Astrocyte (in vitro differentiated cells and primary cell): ENCODE measurements at regions not wholly inside any gene's neighbourhood (a gene's known extent, or its start where the extent isn't known, plus 50 kb on each side); places are given as distances from the start of the nearest gene placed in this dataset.

Source experiments
- DNase-seq: peaks from one replicate; pipeline ENCODE4 v3.0.0-alpha.2; 2010; ENCODE audit warnings: low read depth
- FAIRE-seq: peaks from 2 replicates; lab custom pipeline; 2011; peaks lifted over from hg19 to GRCh38; lab: Jason Lieb, UNC
- H2AFZ ChIP-seq: 2 replicates; pipeline ENCODE4 v1.6.0; 2012; ENCODE audit warnings: low read depth, low read length, inconsistent platforms
- H3K27ac ChIP-seq: 2 replicates; pipeline ENCODE4 v1.5.1; 2011; ENCODE audit warnings: low read depth, low read length, inconsistent platforms
- H3K27me3 ChIP-seq: 2 replicates; pipeline ENCODE4 v1.6.0; 2011; ENCODE audit warnings: low read length, inconsistent platforms; ENCODE audit not compliant: insufficient read depth
- H3K36me3 ChIP-seq: 2 replicates; pipeline ENCODE4 v1.5.1; 2011; ENCODE audit warnings: low read length, inconsistent platforms; ENCODE audit not compliant: insufficient read depth
- H3K4me1 ChIP-seq: 2 replicates; pipeline ENCODE4 v1.5.1; 2011; ENCODE audit warnings: low read length, inconsistent platforms; ENCODE audit not compliant: insufficient read depth
- H3K4me2 ChIP-seq: 2 replicates; pipeline ENCODE4 v1.6.0; 2012; ENCODE audit warnings: low read length, inconsistent platforms
- H3K4me3 ChIP-seq: 2 replicates; pipeline ENCODE4 v1.5.1; 2011; ENCODE audit warnings: low read depth, mild to moderate bottlenecking, low read length, inconsistent platforms; ENCODE audit not compliant: insufficient read depth
- H3K79me2 ChIP-seq: 2 replicates; pipeline ENCODE4 v1.6.0; 2012; ENCODE audit warnings: mild to moderate bottlenecking, low read length, inconsistent platforms; ENCODE audit not compliant: insufficient read depth
- H3K9ac ChIP-seq: 2 replicates; pipeline ENCODE4 v1.6.0; 2012; ENCODE audit warnings: mild to moderate bottlenecking, low read length, inconsistent platforms
- H3K9me3 ChIP-seq: 2 replicates; pipeline ENCODE4 v1.5.1; 2012; ENCODE audit warnings: low read depth, mild to moderate bottlenecking, low read length, inconsistent platforms; ENCODE audit not compliant: insufficient read depth
- H4K20me1 ChIP-seq: 2 replicates; pipeline ENCODE4 v1.6.0; 2012; ENCODE audit warnings: low read length, inconsistent platforms; ENCODE audit not compliant: insufficient read depth
- H3K27ac Mint-ChIP-seq: one replicate; pipeline ENCODE4 v1.8.0; 2021; ENCODE audit warnings: mild to moderate bottlenecking, mixed read lengths; ENCODE audit not compliant: unreplicated experiment
- H3K27me3 Mint-ChIP-seq: one replicate; pipeline ENCODE4 v1.8.0; 2021; ENCODE audit warnings: low read depth, mixed read lengths; ENCODE audit not compliant: unreplicated experiment
- H3K36me3 Mint-ChIP-seq: one replicate; pipeline ENCODE4 v1.8.0; 2021; ENCODE audit warnings: low read depth, mixed read lengths; ENCODE audit not compliant: unreplicated experiment
- H3K4me1 Mint-ChIP-seq: one replicate; pipeline ENCODE4 v1.8.0; 2021; ENCODE audit warnings: low read depth, mixed read lengths; ENCODE audit not compliant: unreplicated experiment
- H3K4me3 Mint-ChIP-seq: one replicate; pipeline ENCODE4 v1.8.0; 2021; ENCODE audit warnings: mild to moderate bottlenecking, moderate library complexity, mixed read lengths; ENCODE audit not compliant: unreplicated experiment
- H3K9me3 Mint-ChIP-seq: one replicate; pipeline ENCODE4 v1.8.0; 2021; ENCODE audit warnings: mild to moderate bottlenecking, mixed read lengths; ENCODE audit not compliant: unreplicated experiment
- EZH2 ChIP-seq: IDR thresholded peaks from 2 replicates; pipeline ENCODE4 v1.6.1; 2012; ENCODE audit warnings: mild to moderate bottlenecking, low read length, inconsistent platforms; ENCODE audit not compliant: insufficient read depth
- TF ChIP-seq, protein P1 (sequence below): IDR thresholded peaks from 2 replicates; pipeline ENCODE4 v1.5.1; 2011; ENCODE audit warnings: low read depth, mild to moderate bottlenecking, inconsistent platforms, low read length, moderate library complexity; ENCODE audit not compliant: insufficient read depth

DNA sequence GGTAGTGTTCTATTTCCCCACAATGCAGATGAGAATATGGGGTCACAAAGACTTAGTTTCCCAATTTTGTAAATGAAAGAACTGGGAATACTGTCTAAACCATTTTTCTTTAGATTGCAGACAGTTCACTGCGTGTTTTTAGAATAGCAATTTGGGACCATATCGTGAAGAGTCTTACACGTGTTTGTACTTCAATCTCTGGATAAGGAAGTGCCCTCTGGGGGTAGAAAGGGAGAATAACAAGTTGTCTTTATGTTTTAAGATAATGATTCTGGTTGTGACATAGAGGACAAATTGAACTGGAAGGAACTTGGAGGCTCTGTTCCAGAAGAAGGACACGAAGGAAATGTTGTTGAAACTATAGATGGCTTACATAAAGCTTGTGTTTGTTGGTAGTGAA lies 457.7 kb downstream of the CBLN2 start:
- Histone ChIP-seq H3K9ac (no peak overlapping the region), H3K27ac (no peak overlapping the region), H3K79me2 (no peaks in the 10 kb centered on the region), H4K20me1 (no peaks in the 10 kb centered on the region), H2AFZ (no peak overlapping the region), H3K4me1 (no peaks in the 10 kb centered on the region), H3K4me2 (no peak overlapping the region), H3K36me3 (no peaks in the 10 kb centered on the region), H3K4me3 (no peak overlapping the region), H3K27me3 (peaks cover 2% of the 10 kb centered on the region), H3K9me3 (no peaks in the 10 kb centered on the region)
- TF ChIP-seq, protein P1, sequence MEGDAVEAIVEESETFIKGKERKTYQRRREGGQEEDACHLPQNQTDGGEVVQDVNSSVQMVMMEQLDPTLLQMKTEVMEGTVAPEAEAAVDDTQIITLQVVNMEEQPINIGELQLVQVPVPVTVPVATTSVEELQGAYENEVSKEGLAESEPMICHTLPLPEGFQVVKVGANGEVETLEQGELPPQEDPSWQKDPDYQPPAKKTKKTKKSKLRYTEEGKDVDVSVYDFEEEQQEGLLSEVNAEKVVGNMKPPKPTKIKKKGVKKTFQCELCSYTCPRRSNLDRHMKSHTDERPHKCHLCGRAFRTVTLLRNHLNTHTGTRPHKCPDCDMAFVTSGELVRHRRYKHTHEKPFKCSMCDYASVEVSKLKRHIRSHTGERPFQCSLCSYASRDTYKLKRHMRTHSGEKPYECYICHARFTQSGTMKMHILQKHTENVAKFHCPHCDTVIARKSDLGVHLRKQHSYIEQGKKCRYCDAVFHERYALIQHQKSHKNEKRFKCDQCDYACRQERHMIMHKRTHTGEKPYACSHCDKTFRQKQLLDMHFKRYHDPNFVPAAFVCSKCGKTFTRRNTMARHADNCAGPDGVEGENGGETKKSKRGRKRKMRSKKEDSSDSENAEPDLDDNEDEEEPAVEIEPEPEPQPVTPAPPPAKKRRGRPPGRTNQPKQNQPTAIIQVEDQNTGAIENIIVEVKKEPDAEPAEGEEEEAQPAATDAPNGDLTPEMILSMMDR = peak; percentile 44
- TF ChIP-seq EZH2 = no peak
- FAIRE-seq (no peak), DNase-seq (peak; percentile 4)
- peaks cover 4% of the 10 kb centered on the region for H3K9me3 Mint-ChIP-seq
- no peaks in the 10 kb centered on the region for H3K27me3 Mint-ChIP-seq
- H3K4me3 Mint-ChIP-seq = no peak overlapping the region
- H3K27ac Mint-ChIP-seq = no peak overlapping the region
- no peaks in the 10 kb centered on the region for H3K36me3 Mint-ChIP-seq
- H3K4me1 Mint-ChIP-seq = no peaks in the 10 kb centered on the region

DNA sequence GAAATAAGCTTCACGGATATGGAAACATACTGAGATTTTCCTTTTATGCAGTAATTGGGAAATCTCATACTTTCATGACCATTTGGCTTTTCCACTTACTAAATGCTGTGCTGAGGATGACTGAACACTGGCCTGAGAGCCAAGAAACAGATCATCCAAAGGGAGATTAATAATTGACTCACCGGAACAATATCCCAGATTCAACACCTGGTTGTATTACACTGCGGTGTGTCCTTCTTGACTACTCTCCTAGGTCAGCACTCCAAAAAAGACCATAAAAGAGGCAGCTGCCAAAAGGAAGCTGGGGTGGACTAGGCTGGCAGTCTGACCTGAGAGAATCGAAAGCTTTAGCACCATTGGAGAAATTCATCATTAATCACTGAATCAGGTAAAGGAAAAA lies 469.1 kb downstream of the CBLN2 start:
- Mint-ChIP-seq H3K4me1 (no peaks in the 10 kb centered on the region), H3K27me3 (no peaks in the 10 kb centered on the region), H3K36me3 (no peaks in the 10 kb centered on the region)

DNA sequence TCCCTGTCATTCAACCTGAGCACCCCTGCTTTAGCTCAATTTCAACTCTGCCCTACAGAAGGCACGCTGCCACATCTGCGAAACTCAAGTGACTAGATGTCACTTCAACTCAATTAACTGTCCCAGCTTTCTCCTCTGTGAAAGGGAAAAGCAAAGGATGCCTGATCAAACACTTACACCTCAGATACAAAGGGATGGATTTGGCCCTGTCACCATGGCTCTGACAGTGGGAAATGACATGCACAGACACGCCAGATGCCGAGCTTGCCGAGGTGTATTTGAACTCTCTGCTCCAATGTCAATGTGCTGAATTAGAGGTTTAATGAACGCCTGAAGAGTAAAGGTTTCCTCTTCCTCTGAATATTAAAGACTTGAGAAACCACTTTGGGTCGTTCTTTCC lies 481.1 kb downstream of the CBLN2 start:
- FAIRE-seq (no peak), DNase-seq (no peak)
- H3K4me3 Mint-ChIP-seq = no peak overlapping the region
- Histone ChIP-seq H3K4me3 (no peak overlapping the region), H3K36me3 (no peaks in the 10 kb centered on the region), H3K79me2 (no peaks in the 10 kb centered on the region), H3K4me1 (no peaks in the 10 kb centered on the region), H3K27ac (no peak overlapping the region), H3K4me2 (no peak overlapping the region), H4K20me1 (no peaks in the 10 kb centered on the region), H2AFZ (no peak overlapping the region), H3K9me3 (no peaks in the 10 kb centered on the region), H3K9ac (no peak overlapping the region), H3K27me3 (no peaks in the 10 kb centered on the region)
- TF ChIP-seq, protein P1 = no peak
- TF ChIP-seq EZH2 = no peak
- no peaks in the 10 kb centered on the region for H3K36me3 Mint-ChIP-seq
- no peak overlapping the region for H3K27ac Mint-ChIP-seq
- no peaks in the 10 kb centered on the region for H3K4me1 Mint-ChIP-seq
- no peaks in the 10 kb centered on the region for H3K27me3 Mint-ChIP-seq
- H3K9me3 Mint-ChIP-seq = no peaks in the 10 kb centered on the region

More for the DNA sequence above, 469.1 kb downstream of the CBLN2 start:
- Histone ChIP-seq H3K4me3 (no peak overlapping the region), H3K36me3 (no peaks in the 10 kb centered on the region), H3K9ac (no peak overlapping the region), H3K4me2 (no peak overlapping the region), H3K27me3 (no peaks in the 10 kb centered on the region), H3K79me2 (no peaks in the 10 kb centered on the region), H2AFZ (no peak overlapping the region), H3K9me3 (no peaks in the 10 kb centered on the region), H4K20me1 (no peaks in the 10 kb centered on the region), H3K27ac (no peak overlapping the region), H3K4me1 (no peaks in the 10 kb centered on the region)
- Mint-ChIP-seq H3K4me3 (no peak overlapping the region), H3K27ac (no peak overlapping the region), H3K9me3 (peaks cover 1% of the 10 kb centered on the region)
- FAIRE-seq (no peak), DNase-seq (no peak)
- TF ChIP-seq, protein P1 = no peak
- TF ChIP-seq EZH2 = no peak
